ENCODE measurements at regions not wholly inside any gene's neighbourhood (a gene's known extent, or its start where the extent isn't known, plus 50 kb on each side); places are given as distances from the start of the nearest gene placed in this dataset.

DNA sequence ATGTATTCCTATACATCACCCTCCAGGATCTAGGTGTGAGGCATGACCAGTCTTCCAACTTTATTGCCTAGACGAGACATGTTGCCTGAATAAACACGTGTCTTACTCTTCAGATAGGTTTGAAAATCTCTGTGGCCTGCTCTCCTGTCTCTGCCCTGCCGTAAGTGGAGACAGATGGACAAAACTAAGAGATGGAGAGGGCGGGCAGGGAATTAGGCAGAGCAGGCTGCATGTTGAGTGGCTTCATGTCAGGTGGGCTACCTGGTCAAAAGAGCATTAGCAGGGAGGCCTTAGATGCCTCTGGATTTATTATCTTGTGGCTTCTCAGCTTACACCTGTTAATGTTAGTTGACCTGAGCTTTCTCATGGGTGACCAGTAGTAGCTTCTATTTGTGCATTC is 59.0 kb upstream of the TULP4 start:
- TF ChIP-seq, protein P1, sequence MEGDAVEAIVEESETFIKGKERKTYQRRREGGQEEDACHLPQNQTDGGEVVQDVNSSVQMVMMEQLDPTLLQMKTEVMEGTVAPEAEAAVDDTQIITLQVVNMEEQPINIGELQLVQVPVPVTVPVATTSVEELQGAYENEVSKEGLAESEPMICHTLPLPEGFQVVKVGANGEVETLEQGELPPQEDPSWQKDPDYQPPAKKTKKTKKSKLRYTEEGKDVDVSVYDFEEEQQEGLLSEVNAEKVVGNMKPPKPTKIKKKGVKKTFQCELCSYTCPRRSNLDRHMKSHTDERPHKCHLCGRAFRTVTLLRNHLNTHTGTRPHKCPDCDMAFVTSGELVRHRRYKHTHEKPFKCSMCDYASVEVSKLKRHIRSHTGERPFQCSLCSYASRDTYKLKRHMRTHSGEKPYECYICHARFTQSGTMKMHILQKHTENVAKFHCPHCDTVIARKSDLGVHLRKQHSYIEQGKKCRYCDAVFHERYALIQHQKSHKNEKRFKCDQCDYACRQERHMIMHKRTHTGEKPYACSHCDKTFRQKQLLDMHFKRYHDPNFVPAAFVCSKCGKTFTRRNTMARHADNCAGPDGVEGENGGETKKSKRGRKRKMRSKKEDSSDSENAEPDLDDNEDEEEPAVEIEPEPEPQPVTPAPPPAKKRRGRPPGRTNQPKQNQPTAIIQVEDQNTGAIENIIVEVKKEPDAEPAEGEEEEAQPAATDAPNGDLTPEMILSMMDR (IDR thresholded peaks at IDR 0.05): no peak
- TF ChIP-seq EZH2 (IDR thresholded peaks at IDR 0.05; ENCODE audit: borderline replicate concordance, insufficient read depth, low read depth, low read length, poor library complexity, severe bottlenecking): no peak

Measured in B cell (primary cell).